DOHH2 (cell line): ENCODE measurements at regions not wholly inside any gene's neighbourhood (a gene's known extent, or its start where the extent isn't known, plus 50 kb on each side); places are given as distances from the start of the nearest gene placed in this dataset.

Source experiments
- EZH2phosphoT487 ChIP-seq: fragments of 200-600 bp; sonication (generic); IDR thresholded peaks from 2 replicates; pipeline ENCODE4 v1.6.1; 2017; ENCODE audit warnings: borderline replicate concordance, mild to moderate bottlenecking, antibody characterized with exemption, low read length, moderate library complexity, mixed read lengths
- TF ChIP-seq, protein P1 (sequence below): fragments of 200-600 bp; sonication (generic); IDR thresholded peaks from one replicate; pipeline ENCODE4 v1.5.1; 2014; ENCODE audit warnings: antibody characterized with exemption, mild to moderate bottlenecking, low read depth, low read length; ENCODE audit not compliant: poor library complexity, severe bottlenecking

DNA sequence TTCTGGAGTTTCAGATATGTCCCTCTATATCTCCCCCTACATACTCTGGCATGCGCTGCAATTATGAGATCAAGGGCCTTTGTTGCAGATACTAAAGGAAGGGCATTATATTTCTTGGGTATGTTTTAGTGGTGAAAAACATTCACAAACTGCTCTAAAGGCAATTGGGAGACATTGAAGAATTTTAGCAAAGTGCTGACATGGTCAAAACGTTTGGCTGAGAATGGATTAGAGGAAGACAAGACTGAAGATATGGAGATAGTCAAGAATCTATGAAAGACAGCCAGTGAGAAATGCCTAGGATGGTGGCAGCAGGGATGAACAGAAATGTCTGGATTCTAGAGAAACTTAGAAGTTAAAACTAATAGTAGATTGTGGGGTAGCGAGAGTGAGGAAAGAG, 104.5 kb upstream of the CABCOCO1 start:
- TF ChIP-seq, protein P1, sequence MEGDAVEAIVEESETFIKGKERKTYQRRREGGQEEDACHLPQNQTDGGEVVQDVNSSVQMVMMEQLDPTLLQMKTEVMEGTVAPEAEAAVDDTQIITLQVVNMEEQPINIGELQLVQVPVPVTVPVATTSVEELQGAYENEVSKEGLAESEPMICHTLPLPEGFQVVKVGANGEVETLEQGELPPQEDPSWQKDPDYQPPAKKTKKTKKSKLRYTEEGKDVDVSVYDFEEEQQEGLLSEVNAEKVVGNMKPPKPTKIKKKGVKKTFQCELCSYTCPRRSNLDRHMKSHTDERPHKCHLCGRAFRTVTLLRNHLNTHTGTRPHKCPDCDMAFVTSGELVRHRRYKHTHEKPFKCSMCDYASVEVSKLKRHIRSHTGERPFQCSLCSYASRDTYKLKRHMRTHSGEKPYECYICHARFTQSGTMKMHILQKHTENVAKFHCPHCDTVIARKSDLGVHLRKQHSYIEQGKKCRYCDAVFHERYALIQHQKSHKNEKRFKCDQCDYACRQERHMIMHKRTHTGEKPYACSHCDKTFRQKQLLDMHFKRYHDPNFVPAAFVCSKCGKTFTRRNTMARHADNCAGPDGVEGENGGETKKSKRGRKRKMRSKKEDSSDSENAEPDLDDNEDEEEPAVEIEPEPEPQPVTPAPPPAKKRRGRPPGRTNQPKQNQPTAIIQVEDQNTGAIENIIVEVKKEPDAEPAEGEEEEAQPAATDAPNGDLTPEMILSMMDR, result no peak
- no peak for TF ChIP-seq EZH2phosphoT487
